NOMO-1 treated with dmso at 0.1 percent for 144 hours (cell line): ENCODE measurements at regions not wholly inside any gene's neighbourhood (a gene's known extent, or its start where the extent isn't known, plus 50 kb on each side); places are given as distances from the start of the nearest gene placed in this dataset.
"Not testable (repeated sequence)": the region's sequence is repeated elsewhere in the genome, so short reads cannot be mapped to it uniquely, and the experiment has no call there.

Experiments used
- DNase-seq: peaks from one replicate; lab custom pipeline; 2025; ENCODE audit not compliant: unreplicated experiment; lab: John Stamatoyannopoulos, UW

- DNase-seq = no peak
Measured at GRCh38 chr5:106488407-106488806, 1182.3 kb downstream of the EFNA5 start.

- no peak for DNase-seq
Measured at GRCh38 chr5:106481374-106481773, 1189.4 kb downstream of the EFNA5 start.

DNA sequence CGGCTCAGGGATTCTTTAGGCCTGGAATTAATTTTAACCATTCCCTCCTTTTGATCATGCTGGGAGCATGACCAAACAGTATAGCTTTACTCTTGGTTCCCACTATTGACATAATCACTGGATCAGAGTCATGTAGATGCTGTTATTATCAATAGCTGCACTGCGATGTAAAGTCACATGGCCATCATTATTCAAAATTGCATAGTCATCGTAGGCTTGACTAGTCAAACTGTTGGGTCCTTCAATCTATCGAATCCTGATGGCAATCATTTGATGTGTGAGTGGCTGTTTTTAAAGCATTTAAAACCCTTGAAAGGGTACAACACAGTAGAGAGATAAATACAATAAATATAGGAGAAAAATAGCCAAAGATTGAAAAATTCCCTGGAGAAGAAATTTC lies 1194.1 kb downstream of the EFNA5 start:
- DNase-seq = no peak

GRCh38 chr5:106474066-106474465 lies 1196.7 kb downstream of the EFNA5 start:
- no peak for DNase-seq

DNA sequence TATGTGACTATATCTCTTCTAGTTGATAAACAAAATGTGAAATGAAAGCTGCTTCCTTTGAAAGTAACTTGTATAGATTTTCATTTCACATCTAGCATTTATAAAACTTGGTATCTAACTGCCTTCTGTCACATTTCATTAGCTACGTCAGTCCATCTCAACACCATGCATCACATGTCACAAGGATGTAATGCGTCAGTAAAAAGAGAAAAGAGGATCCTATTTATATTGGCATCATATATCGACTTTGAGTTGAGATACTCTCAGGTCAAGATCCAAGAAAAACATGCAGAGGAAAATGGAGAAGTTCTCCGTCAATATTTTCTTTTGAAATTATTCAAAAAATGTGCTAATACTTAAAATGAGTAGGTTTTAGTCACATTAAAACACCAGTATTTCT lies 1211.2 kb downstream of the EFNA5 start:
- no peak for DNase-seq

- DNase-seq = no peak
Measured at GRCh38 chr5:106454651-106455415, 1215.9 kb downstream of the EFNA5 start.

DNA sequence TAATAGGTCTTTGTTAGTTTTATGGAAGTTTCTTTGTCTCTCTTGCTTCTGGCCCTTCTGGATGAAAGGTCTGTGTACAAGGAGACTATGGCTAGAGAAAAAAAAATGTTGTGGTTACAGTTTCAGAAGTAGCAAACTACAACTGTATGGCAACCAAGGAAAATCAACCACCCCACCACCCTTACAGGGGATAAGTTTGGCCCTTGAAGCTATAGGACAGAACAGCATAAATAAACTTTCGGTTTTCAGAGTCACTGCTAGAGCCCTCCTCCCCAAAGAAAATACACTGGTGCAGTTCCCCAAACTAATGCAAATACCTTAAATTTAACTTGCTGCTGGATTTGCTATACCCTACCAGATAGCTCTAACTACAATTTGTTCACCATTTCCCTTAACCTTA lies 1216.7 kb downstream of the EFNA5 start:
- no peak for DNase-seq

DNA sequence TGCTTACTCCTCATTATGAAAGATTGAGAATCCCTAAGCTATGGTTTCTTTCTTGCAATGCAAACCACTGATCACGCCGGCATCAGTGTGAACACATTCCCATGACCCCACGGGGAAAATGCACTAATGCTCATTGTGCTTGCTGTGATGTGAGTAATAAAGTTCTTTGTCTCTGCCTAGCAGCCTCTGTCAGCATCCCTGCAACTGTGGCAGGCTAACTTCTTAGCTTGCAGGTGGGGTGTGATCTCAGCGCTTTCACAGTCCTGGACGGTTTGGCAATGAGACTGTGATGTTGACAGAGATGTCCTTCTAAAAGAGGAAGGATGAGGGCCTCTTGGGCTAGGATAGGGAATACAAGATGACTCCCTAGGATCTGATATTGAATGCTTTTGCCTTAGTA lies 1218.7 kb downstream of the EFNA5 start:
- DNase-seq = no peak

GRCh38 chr5:106443746-106444145 lies 1227.0 kb downstream of the EFNA5 start:
- DNase-seq = no peak

- no peak for DNase-seq
Measured at GRCh38 chr5:106435185-106435584, 1235.6 kb downstream of the EFNA5 start.

- DNase-seq = not testable (repeated sequence)
Measured at GRCh38 chr5:106430733-106431132, 1240.0 kb downstream of the EFNA5 start.

DNA sequence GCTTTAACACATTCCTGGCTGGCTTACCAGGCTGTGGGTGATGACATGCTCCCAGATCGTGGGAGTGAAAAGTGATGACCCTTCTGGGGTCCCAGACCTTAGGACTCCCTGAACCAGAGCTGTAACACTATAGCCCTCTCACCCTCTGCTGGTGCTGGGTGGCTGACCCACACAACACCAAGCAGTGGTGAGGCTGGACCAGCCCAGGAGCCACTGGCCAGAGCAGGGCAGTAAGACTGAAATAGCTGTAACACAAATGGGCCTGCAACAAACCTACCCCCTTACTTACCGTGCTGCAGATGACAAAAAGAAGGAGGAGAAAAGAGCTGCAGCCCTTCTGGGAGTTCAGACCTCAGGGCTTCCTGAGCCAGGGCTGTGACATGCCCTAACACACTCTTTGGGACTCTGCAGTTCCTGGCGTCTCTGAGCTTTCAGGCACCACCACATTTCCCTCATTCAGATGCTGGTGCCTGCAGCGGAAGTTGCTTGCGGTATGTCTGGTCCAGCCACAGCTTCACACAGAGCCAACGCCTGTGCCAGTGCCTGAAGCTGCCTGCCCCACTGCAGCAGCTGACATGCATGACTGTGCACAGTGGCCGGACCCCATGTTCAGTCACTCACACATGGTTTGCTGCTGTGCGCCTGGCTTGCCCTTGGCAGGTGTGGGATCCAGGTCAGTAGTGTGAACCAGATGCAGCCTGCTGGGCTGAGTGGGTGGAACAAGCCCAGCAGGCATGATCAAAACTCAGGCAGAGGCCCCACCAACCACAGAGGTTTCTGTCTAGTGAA lies 1247.4 kb downstream of the EFNA5 start:
- DNase-seq = no peak

- no peak for DNase-seq
Measured at GRCh38 chr5:106420102-106420501, 1250.6 kb downstream of the EFNA5 start.

- DNase-seq = no peak
Measured at GRCh38 chr5:106418196-106418595, 1252.5 kb downstream of the EFNA5 start.

GRCh38 chr5:106417566-106417965 lies 1253.2 kb downstream of the EFNA5 start:
- DNase-seq = no peak

DNA sequence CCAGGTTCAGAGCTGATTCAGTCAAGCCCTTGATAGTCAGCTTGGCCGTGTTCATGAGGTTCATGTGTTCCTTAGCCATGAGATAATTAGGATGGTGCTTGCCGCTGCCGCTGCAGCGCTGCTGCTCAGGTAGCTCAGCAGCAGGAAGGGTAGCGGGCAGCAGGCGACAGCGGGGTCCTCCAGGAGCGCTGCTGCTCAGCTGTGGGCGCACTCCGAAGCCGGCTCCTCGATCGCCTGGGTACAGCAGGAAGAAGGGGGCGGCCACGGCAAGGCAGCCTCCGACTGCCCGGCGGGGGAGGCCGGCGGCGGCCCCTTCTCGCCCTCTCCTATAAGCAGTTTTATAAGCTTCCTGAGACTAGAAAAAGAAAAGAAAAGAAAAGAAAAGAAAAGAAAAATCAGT lies 1253.6 kb downstream of the EFNA5 start:
- DNase-seq = no peak

DNA sequence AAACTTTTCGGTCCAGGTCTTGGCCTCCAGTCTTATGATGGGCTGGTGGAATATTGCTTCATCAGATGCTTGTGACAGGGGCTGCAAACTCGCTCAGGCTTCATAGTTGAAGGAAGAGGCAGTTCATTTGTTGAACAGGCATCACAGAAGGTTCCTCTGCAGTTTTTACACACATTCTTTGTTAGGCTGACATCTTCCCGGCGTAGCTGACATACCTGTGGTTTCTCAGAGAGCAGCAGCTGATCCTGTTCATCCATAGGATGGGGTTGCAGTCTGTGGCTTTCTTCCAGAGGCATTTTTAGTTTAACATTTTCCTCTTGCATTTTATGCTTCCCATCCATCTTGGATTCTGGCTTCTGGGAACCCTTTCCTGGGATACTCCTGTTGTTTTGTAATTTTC lies 1255.2 kb downstream of the EFNA5 start:
- DNase-seq = no peak

DNA sequence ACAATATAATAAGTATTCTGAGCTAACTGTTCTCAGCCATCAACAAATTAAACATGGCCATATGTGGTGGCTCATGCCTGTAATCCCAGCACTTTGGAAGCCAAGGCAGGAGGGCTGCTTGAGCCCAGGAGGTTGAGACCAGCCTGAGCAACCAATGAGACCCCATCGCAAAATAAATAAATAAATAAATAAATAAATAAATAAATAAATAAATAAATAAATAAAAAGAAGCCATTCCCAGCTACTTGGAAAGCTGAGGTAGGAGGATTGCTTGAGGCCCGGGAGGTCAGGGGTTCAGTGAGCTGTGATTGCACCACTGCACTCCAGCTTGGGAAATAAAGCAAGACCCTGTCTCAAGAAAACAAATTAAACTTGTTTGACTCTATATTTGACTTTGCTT lies 1256.4 kb downstream of the EFNA5 start:
- DNase-seq = no peak

- no peak for DNase-seq
Measured at GRCh38 chr5:106412606-106413005, 1258.1 kb downstream of the EFNA5 start.

GRCh38 chr5:106408570-106408969 lies 1262.2 kb downstream of the EFNA5 start:
- no peak for DNase-seq

GRCh38 chr5:106408141-106408540 lies 1262.6 kb downstream of the EFNA5 start:
- DNase-seq = no peak

DNA sequence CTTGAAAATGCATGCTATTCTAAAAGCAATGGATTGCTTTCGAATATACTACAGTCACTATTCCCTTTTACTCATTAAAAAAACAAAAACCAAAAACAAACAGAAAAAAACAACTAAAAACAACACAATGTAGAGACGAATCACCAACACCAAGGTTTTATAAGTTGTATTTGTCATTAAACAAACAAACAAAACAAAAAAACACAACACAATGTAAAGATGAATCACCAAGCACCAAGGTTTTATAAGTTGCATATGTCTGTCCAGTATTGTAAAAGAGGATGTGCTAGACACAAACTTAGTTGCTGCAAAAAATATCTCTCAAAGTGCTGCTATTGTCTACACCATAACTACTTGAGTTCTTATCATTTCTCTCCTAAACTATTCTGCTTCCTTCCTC lies 1269.2 kb downstream of the EFNA5 start:
- DNase-seq = no peak
